Heart left ventricle (tissue), 16 donors: ENCODE measurements at regions not wholly inside any gene's neighbourhood (a gene's known extent, or its start where the extent isn't known, plus 50 kb on each side); places are given as distances from the start of the nearest gene placed in this dataset.

ENCODE experiments used
- ATAC-seq, 4 donors: fragments of 200-7000 bp; cut with Tn5 transposase; one replicate each; pipeline ENCODE4 v1.9.1; 2020 to 2022; ENCODE audit warnings: moderate library complexity in 4 of 4, mild to moderate bottlenecking in 3 of 4, moderate number of reproducible peaks in 1 of 4
- DNase-seq, 5 donors: peaks; one replicate each; pipeline ENCODE4 v3.0.0-alpha.2; 2020
- H3K27ac ChIP-seq, 12 donors: fragments of 200-600 bp; sonication (generic) in 4 of 12; one replicate each; pipeline versions ENCODE4 v1.5.0 to v1.8.0; 2016 to 2022; ENCODE audit warnings: mild to moderate bottlenecking in 2 of 12
- H3K27me3 ChIP-seq, 9 donors: fragments of 200-600 bp; sonication (generic) in 2 of 9; one replicate each; pipeline versions ENCODE4 v1.5.1 to v1.8.0; 2016 to 2022; ENCODE audit warnings: mild to moderate bottlenecking in 3 of 9
- H3K36me3 ChIP-seq, 9 donors: fragments of 200-600 bp; sonication (generic) in 2 of 9; one replicate each; pipeline versions ENCODE4 v1.5.0 to v1.8.0; 2018 to 2022; ENCODE audit warnings: mild to moderate bottlenecking in 2 of 9
- H3K4me1 ChIP-seq, 12 donors: fragments of 200-600 bp; sonication (generic) in 4 of 12; one replicate each; pipeline versions ENCODE4 v1.5.0 to v1.8.0; 2016 to 2022; ENCODE audit warnings: mild to moderate bottlenecking in 3 of 12
- H3K4me3 ChIP-seq, 12 donors: fragments of 200-600 bp; sonication (generic) in 4 of 12; one replicate each; pipeline versions ENCODE4 v1.5.0 to v1.8.0; 2017 to 2022; ENCODE audit warnings: mild to moderate bottlenecking in 9 of 12, moderate library complexity in 4 of 12
- H3K9me3 ChIP-seq, 12 donors: fragments of 200-600 bp; sonication (generic) in 4 of 12; one replicate each; pipeline versions ENCODE4 v1.5.0 to v1.8.0; 2016 to 2022; ENCODE audit warnings: mild to moderate bottlenecking in 1 of 12
- POLR2A ChIP-seq, 2 donors: fragments of 450-650 bp; IDR thresholded peaks; one replicate each; pipeline ENCODE4 v1.6.1; 2017; ENCODE audit warnings: antibody characterized with exemption in 2 of 2, mild to moderate bottlenecking in 2 of 2, moderate library complexity in 2 of 2
- WGBS, 4 donors: extraction: QIAGEN DNeasy Blood & Tissue Kit in 2 of 4; methylation state at CpG; one replicate each; pipeline versions ENCODE4 v1.1.5 to v1.1.7; 2013 to 2018; 5-methylcytosine and 5-hydroxymethylcytosine counted together
- intact Hi-C, 10 donors: fragments of 100-400 bp; cut with DNase I; formaldehyde crosslinking; loops; one replicate each; pipeline versions ENCODE4 v1.11.1 to v1.14.2; 2022
- TF ChIP-seq, protein P1 (sequence below), 12 donors: fragments of 200-600 bp; sonication (generic) in 4 of 12; IDR thresholded peaks; one replicate each; pipeline versions ENCODE4 v1.5.0 to v1.8.0; 2018 to 2022; ENCODE audit warnings: antibody characterized with exemption in 12 of 12, mild to moderate bottlenecking in 5 of 12
- donor health status: ischemic (EF 13 %, LVEDD 7.1; RV severe dilation, severe dysfunction).
- donor health status: healthy with polysubstance abuse.
- donor health status: DM: no; HTN: yes; CAD: no.
- donor health status: DM: no; HTN: no; CAD: no.
- donor health status: ischemic (EF 25% LVEDD 6.9; RV normal size, moderate dysfunction).
- donor health status: ischemic (EF 25% LVEDD 5.7; RV mildly dilated, moderate dysfunction).
- donor health status: healthy.
- donor health status: DM: yes; HTN: yes; CAD: no.
- donor health status: ischemic (EF 35%, LVEDD 5.7; RV mildly dilated, moderate dysfunction).
- donor health status: nonischemic (EF 11% LVEDD 7.7; RV severe dilation, severe dysfunction).
- donor health status: DM: yes; HTN: yes; CAD: no.
- donor health status: PGD.
- donor health status: ischemic (EF 29% LVEDD 5.4; RV normal size, mild dysfunction).
- donor health status: nonischemic (EF 23%, LVEDD 6.1; RV moderate dilation, normal function).

DNA sequence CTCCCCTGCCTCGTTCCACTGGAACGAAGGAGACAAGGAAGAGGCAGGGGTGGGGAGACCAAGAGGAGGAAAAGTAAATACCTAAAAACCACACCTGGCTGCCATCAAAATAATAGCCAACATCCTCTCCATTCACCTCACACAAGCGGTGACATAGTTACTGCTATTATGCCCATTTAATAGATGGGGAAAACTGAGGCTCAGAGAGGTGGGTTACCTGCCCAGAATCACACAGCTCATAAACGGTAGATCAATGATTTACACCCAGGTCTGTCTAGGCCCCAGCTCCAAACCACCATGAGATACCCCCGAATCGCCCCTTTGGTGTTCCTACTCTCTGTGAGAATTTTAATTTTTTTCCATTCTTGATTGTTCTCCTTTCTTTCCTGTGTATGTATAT, 253.8 kb downstream of the BMP7 start:
- intact Hi-C loops = no loop called here
- Histone ChIP-seq H3K27me3 (peaks cover 0 to 81% (median 20%) of the 10 kb centered on the region in 9 donors), H3K9me3 (no peaks in the 10 kb centered on the region), H3K4me3 (no peak overlapping the region), H3K4me1 (no peaks in the 10 kb centered on the region), H3K36me3 (no peaks in the 10 kb centered on the region), H3K27ac (no peak overlapping the region)
- DNase-seq (no peak), ATAC-seq (no peak)
- 88 to 93% (median 90%) methylated on average over 6 of the region's 6 CpGs for WGBS, 4 donors
- no peak for TF ChIP-seq POLR2A (IDR thresholded peaks at IDR 0.05)

DNA sequence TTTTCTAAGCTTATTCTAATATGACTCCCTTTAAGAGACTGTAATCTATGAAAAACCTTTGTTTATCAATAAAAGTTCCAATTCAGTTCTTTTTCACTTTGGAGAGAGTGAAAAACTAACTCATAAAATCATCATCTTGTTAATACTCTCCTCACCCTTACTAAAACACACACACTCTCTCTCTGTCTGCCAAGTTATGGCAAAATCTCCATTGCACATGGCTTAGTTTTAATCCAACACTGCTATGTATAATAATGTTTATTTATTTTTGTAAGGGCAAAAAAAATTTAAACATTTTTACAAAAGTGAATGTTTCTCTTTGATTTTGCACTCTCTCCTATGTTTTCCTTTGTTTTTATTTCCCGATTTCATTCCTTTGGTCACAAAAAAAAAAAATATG, 253.2 kb downstream of the BMP7 start:
- Histone ChIP-seq H3K36me3 (no peaks in the 10 kb centered on the region), H3K27ac (no peak overlapping the region), H3K4me1 (no peaks in the 10 kb centered on the region), H3K27me3 (peaks cover 0 to 86% (median 20%) of the 10 kb centered on the region in 9 donors), H3K9me3 (no peaks in the 10 kb centered on the region), H3K4me3 (no peak overlapping the region)
- DNase-seq = no peak
- intact Hi-C loops = no loop called here
- 66 to 79% (median 72%) methylated on average over 1 of the region's 1 CpG for WGBS, 4 donors
- ATAC-seq = no peak
- TF ChIP-seq, protein P1, sequence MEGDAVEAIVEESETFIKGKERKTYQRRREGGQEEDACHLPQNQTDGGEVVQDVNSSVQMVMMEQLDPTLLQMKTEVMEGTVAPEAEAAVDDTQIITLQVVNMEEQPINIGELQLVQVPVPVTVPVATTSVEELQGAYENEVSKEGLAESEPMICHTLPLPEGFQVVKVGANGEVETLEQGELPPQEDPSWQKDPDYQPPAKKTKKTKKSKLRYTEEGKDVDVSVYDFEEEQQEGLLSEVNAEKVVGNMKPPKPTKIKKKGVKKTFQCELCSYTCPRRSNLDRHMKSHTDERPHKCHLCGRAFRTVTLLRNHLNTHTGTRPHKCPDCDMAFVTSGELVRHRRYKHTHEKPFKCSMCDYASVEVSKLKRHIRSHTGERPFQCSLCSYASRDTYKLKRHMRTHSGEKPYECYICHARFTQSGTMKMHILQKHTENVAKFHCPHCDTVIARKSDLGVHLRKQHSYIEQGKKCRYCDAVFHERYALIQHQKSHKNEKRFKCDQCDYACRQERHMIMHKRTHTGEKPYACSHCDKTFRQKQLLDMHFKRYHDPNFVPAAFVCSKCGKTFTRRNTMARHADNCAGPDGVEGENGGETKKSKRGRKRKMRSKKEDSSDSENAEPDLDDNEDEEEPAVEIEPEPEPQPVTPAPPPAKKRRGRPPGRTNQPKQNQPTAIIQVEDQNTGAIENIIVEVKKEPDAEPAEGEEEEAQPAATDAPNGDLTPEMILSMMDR (IDR thresholded peaks at IDR 0.05) = no peak
- no peak for TF ChIP-seq POLR2A (IDR thresholded peaks at IDR 0.05)

DNA sequence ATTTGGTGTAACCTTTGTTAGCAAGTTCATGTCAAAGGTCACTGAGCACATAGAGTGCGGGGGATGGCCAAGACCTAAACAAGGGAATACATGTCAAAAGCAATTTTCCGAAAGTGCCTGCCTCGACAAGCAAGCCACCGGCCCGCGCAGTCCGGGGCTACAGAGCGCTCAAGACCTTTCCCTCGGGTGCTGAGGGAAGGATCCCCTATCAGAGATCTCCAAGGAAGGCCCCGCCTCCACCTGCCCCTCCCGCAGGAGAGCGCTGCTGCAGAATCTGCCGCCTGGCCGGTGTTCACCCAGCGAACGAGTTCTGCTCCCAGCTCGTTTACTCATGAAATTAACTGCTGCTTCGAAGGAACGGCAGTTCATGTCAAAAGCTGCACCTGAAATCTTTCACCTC, 252.7 kb downstream of the BMP7 start:
- Histone ChIP-seq H3K4me1 (no peaks in the 10 kb centered on the region), H3K27ac (no peak overlapping the region), H3K4me3 (no peak overlapping the region), H3K9me3 (no peaks in the 10 kb centered on the region), H3K27me3 (peaks cover 0 to 91% (median 20%) of the 10 kb centered on the region in 9 donors), H3K36me3 (no peaks in the 10 kb centered on the region)
- ATAC-seq = no peak
- TF ChIP-seq POLR2A (IDR thresholded peaks at IDR 0.05) = no peak
- TF ChIP-seq, protein P1 (IDR thresholded peaks at IDR 0.05) = no peak
- WGBS, 4 donors = 4 to 11% (median 6%) methylated on average over 18 to 19 of the region's 19 CpGs
- DNase-seq = no peak
- intact Hi-C loops = no loop called here

DNA sequence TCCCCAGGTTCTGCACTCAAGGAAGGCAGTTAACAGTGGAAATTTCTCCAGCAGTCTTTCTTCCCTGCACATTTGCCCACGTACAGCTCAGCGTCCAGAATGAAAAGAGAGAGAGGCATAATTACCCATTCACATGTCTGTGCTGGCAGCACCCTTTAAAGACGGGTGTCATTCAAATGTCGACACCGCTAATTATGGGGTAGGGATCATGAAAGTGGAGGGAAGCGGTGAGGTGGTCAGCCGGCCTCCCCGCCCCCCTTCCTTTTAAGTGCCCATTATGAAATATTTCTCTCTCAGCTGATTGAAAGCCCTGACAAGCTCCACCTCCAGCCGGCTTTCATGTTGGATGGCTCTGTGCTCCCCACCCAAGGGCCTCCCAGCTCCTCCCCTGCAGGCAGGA, 246.1 kb downstream of the BMP7 start:
- TF ChIP-seq, protein P1 (IDR thresholded peaks at IDR 0.05) = no peak
- no peak for TF ChIP-seq POLR2A (IDR thresholded peaks at IDR 0.05)
- Histone ChIP-seq H3K36me3 (no peaks in the 10 kb centered on the region), H3K27me3 (peaks cover 0 to 70% (median 13%) of the 10 kb centered on the region in 9 donors), H3K4me1 (no peaks in the 10 kb centered on the region), H3K4me3 (no peak overlapping the region), H3K9me3 (no peaks in the 10 kb centered on the region), H3K27ac (no peak overlapping the region)
- ATAC-seq = no peak
- intact Hi-C loops = loop anchor here in 1 of 10 donors (10.0 kb wide), 1 partner anchor 56 kb away; no protein-coding TSS in a partner anchor
- WGBS, 4 donors = 41 to 51% (median 47%) methylated on average over 9 of the region's 9 CpGs
- no peak for DNase-seq

DNA sequence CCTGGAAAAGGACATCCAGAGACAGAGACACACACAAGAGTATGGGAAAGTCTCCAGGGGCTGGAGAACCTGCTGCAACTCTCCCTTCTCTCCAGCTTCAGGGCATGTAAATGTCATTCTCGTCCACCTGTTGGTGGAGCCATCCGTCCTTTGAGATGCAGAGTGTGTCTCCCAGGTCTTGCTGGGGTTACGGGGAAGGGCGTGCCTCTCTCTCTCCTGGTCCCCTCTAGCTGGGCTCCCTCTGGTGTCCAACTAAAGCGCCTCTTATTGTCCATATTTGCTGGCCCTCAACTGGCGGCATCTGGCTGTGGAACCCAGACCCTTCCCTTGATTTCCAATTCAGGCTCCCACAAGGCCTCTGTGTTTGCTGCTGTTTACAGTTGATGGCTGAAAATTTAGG, 244.1 kb downstream of the BMP7 start:
- 27 to 38% (median 31%) methylated on average over 6 of the region's 6 CpGs for WGBS, 4 donors
- TF ChIP-seq, protein P1 (IDR thresholded peaks at IDR 0.05) = no peak
- TF ChIP-seq POLR2A (IDR thresholded peaks at IDR 0.05) = no peak
- ATAC-seq (no peak), DNase-seq (no peak)
- no peaks in the 10 kb centered on the region for H3K4me1 ChIP-seq
- intact Hi-C loops = loop anchor here in 1 of 10 donors (10.0 kb wide), 1 partner anchor 58 kb away; no protein-coding TSS in a partner anchor
- no peak overlapping the region for H3K27ac ChIP-seq
- peaks cover 0 to 58% (median 13%) of the 10 kb centered on the region in 9 donors for H3K27me3 ChIP-seq
- no peak overlapping the region for H3K4me3 ChIP-seq
- H3K36me3 ChIP-seq = no peaks in the 10 kb centered on the region
- H3K9me3 ChIP-seq = no peaks in the 10 kb centered on the region
